Hippocampal formation (tissue), 2 donors: ENCODE measurements at regions not wholly inside any gene's neighbourhood (a gene's known extent, or its start where the extent isn't known, plus 50 kb on each side); places are given as distances from the start of the nearest gene placed in this dataset.
"Not testable (repeated sequence)": the region's sequence is repeated elsewhere in the genome, so short reads cannot be mapped to it uniquely, and the experiment has no call there.

Experiments used
- DNase-seq, 2 donors: peaks; one replicate each; lab custom pipeline; 2025; lab: John Stamatoyannopoulos, UW

- DNase-seq, result not testable (repeated sequence)
These were observed 82.5 kb upstream of the ANKRD1 start for GRCh38 chr10:91003379-91003778.

- not testable (repeated sequence) for DNase-seq
These were observed 84.4 kb upstream of the ANKRD1 start for GRCh38 chr10:91005276-91005675.

- peak; percentile 69 to 91 for DNase-seq
These were observed 85.3 kb upstream of the ANKRD1 start for GRCh38 chr10:91006001-91006751.

GRCh38 chr10:91006752-91007346 is 86.0 kb upstream of the ANKRD1 start:
- no peak for DNase-seq

- DNase-seq, result no peak
These were observed 86.8 kb upstream of the ANKRD1 start for GRCh38 chr10:91007655-91008054.

- no peak for DNase-seq
These were observed 88.2 kb upstream of the ANKRD1 start for GRCh38 chr10:91009121-91009520.

GRCh38 chr10:91010952-91011351 is 90.1 kb upstream of the ANKRD1 start:
- DNase-seq, result no peak

GRCh38 chr10:91012502-91012901 is 91.6 kb upstream of the ANKRD1 start:
- no peak for DNase-seq

GRCh38 chr10:91013985-91014384 is 93.1 kb upstream of the ANKRD1 start:
- DNase-seq, result no peak

- DNase-seq, result no peak
These were observed 96.3 kb upstream of the ANKRD1 start for GRCh38 chr10:91017198-91017597.

- DNase-seq, result no peak
These were observed 101.0 kb upstream of the ANKRD1 start for GRCh38 chr10:91021901-91022300.

- DNase-seq, result no peak
These were observed 101.5 kb upstream of the ANKRD1 start for GRCh38 chr10:91022390-91022789.

- DNase-seq, result peak; percentile 71 to 83
These were observed 102.2 kb upstream of the ANKRD1 start for GRCh38 chr10:91022924-91023699.

GRCh38 chr10:91023700-91024398 is 103.0 kb upstream of the ANKRD1 start:
- DNase-seq, result peak in 1 of 2 donors; percentile 48

- DNase-seq, result no peak
These were observed 103.7 kb upstream of the ANKRD1 start for GRCh38 chr10:91024541-91024940.

- DNase-seq, result no peak
These were observed 111.8 kb upstream of the ANKRD1 start for GRCh38 chr10:91032611-91033206.

- DNase-seq, result no peak
These were observed 112.5 kb upstream of the ANKRD1 start for GRCh38 chr10:91033324-91033950.

GRCh38 chr10:91034042-91034441 is 113.2 kb upstream of the ANKRD1 start:
- no peak for DNase-seq

GRCh38 chr10:91034494-91035159 is 113.7 kb upstream of the ANKRD1 start:
- DNase-seq, result peak; percentile 34 to 41

GRCh38 chr10:91035650-91036292 is 114.9 kb upstream of the ANKRD1 start:
- DNase-seq, result no peak
